ENCODE measurements at regions not wholly inside any gene's neighbourhood (a gene's known extent, or its start where the extent isn't known, plus 50 kb on each side); places are given as distances from the start of the nearest gene placed in this dataset.

DNA sequence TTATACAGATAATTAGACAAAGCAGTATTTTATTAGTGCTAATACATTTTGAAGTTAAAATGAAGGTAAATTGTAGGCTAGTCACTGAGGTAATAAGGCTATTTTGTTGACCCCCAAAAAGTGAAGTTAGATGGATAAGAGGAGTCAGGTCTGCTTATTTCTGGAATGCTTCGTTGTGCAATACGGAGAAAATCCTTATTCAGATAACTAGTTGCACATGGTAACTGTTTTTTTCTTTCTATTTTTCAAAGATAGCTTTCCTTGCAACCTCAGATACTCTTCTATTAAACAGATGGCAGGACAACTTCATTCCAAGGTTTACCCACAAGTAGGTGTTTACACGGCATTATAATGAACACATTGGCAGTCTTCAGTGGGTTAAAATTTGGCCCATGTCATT, 101.1 kb downstream of the TMEM174 start:
- TF ChIP-seq GATA1 (IDR thresholded peaks at IDR 0.05; ENCODE audit: low read depth, low read length) = no peak
- no peak for TF ChIP-seq POLR2A (IDR thresholded peaks at IDR 0.05; ENCODE audit: low read length)
- no peak for DNase-seq

GRCh38 chr5:73273379-73274050, 100.5 kb downstream of the TMEM174 start:
- TF ChIP-seq POLR2A (IDR thresholded peaks at IDR 0.05; ENCODE audit: low read length) (no peak), GATA1 (IDR thresholded peaks at IDR 0.05; ENCODE audit: low read depth, low read length) (no peak)
- DNase-seq = no peak

DNA sequence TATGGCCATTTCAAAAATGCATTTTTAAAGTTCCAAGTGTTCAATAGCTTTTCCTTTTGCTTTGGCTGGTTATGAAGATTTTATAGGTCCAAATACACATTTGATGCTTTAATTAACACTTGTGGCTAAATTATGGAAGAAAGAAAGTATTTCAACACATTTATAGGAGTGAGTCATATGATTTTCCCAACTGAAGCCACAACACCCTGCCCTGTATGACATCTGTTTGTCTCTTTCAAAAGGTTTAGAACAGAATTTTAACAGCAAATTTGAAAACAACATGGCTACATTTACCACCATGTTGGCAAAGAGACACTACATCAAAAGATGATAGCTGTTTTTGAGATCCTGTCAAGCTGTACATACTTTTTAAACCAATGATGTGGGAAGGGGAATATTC, 99.4 kb downstream of the TMEM174 start:
- TF ChIP-seq POLR2A (IDR thresholded peaks at IDR 0.05; ENCODE audit: low read length) (no peak), GATA1 (IDR thresholded peaks at IDR 0.05; ENCODE audit: low read depth, low read length) (no peak)
- DNase-seq = no peak

DNA sequence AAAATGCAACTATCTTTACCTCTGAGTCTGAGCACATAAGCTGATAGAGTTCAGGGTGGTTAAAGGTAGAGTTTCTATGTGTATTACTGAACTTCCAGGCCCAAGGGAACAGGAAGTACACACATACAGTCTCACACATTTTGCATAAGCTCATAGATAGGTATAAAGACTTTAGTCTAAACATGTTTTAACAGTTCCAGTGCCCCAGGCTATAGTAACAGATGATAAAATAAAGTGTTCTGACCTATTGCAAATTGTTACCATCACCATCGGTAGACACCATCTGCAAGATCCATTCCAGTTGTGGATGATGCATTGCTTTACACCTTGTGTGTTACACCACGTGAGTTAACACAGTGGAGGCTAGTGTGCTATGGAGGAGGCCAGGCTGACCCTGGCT, 95.8 kb downstream of the TMEM174 start:
- no peak for DNase-seq
- no peak for TF ChIP-seq GATA1 (IDR thresholded peaks at IDR 0.05; ENCODE audit: low read depth, low read length)
- TF ChIP-seq POLR2A (IDR thresholded peaks at IDR 0.05; ENCODE audit: low read length) = no peak

GRCh38 chr5:73267766-73268435, 94.9 kb downstream of the TMEM174 start:
- DNase-seq = no peak
- no peak for TF ChIP-seq GATA1 (IDR thresholded peaks at IDR 0.05; ENCODE audit: low read depth, low read length)
- TF ChIP-seq POLR2A (IDR thresholded peaks at IDR 0.05; ENCODE audit: low read length) = no peak

DNA sequence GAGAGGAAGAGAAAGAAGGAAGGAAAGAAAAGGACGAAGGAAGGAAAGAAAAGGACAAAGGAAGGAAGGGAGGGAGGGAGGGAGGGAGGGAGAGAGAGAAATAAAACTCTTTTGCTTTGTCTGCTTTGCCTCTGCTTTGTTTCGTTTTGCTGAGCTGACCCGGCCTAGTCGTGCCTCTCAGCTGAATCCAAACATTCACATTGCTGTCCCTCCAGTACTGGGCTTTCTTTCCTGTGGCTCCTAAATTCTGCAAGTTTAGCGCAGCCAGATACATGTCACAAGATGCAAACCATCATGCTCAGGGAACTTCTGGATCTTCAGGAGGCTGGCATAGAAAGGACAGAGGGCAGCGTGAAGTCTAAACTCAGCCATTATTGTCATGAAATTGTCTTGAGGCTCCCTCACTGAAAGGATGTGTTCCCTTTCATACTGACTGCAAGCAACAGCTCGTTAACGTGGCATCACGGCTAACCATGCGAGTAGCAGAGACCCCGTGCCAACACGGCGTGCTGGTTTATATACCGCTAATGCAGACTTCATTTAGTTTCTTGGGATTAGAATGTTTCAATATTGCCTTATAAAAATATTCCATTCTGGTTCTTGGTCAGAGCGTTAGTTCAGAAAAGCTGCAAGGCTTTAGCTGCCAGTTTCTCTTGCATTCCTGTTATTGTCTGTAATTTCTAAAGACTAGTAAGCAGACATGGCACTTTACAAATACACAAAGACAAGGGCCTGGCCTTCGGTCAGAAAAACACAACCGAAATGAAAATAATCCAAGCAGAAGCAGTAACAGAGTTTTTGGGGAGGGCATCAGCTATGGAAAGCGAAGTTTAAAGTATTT, 94.2 kb downstream of the TMEM174 start:
- TF ChIP-seq GATA1 (IDR thresholded peaks at IDR 0.05; ENCODE audit: low read depth, low read length) (no peak), POLR2A (IDR thresholded peaks at IDR 0.05; ENCODE audit: low read length) (no peak)

DNA sequence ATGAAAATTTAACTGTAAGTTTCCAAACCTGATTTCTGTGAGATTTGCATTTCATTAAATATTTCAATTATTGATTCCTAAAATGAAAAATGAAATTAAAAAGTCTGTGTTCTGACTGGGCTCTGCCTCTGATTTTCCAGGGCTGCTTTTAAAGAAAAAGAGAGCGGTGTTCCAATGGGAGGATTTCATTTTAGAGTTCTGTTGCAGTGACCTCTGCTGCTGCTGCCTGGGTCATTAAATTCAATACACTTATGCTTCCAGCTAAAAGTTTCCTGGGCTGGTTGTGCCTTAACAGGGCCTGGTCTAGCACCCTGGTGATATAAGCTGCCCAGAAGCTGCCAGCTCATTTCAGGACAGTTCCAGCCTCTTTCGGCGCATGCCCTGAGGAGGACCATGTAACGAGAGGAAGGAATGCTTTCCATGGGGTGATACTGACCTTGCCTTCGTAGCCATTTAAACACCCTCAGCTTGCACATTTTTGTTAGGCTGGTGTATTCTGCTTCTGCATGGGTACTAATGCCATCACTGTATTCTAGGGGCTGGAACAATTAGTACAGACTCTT, 93.3 kb downstream of the TMEM174 start:
- TF ChIP-seq POLR2A (IDR thresholded peaks at IDR 0.05; ENCODE audit: low read length) = no peak
- no peak for TF ChIP-seq GATA1 (IDR thresholded peaks at IDR 0.05; ENCODE audit: low read depth, low read length)
- DNase-seq = no peak

More for the DNA sequence above, 94.2 kb downstream of the TMEM174 start:
- DNase-seq = no peak

- DNase-seq = no peak
- TF ChIP-seq POLR2A (IDR thresholded peaks at IDR 0.05; ENCODE audit: low read length) (no peak), GATA1 (IDR thresholded peaks at IDR 0.05; ENCODE audit: low read depth, low read length) (no peak)
These were observed 92.6 kb downstream of the TMEM174 start for GRCh38 chr5:73265641-73266040.

- DNase-seq = no peak
- TF ChIP-seq GATA1 (IDR thresholded peaks at IDR 0.05; ENCODE audit: low read depth, low read length) = no peak
These were observed 91.6 kb downstream of the TMEM174 start for GRCh38 chr5:73264631-73265030.

DNA sequence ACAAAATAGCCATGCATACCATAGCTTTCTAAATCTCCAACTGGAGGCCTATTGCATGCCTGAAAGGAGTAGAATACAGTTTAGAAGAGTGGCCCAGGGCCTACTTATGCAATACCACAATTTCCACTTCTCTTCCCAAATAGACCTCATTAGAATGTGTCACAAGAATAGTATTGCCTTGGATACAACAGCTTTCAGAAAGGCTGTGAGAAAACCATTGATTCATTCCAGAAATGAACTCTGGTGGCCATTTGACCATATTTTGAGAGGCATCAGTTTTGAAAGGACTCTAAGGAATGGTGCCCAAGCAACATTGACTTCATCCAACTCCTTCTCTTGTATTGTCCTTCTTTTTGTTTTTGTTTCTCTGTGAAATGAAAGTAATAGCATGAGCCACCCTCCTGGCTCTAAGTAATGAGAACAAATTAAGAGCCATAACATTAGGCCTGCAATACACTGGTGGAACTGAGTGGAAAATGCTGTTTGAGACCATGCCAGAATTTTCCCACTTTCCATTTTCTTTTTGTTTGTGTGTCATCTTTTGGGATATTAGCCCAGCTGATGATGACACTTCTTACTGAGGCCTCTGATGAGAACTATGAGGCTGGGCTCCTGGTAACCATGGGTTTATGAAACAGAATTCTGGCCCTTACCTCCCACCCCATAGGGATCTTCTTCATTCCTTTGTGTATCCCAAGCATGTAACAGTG, 90.2 kb downstream of the TMEM174 start:
- no peak for TF ChIP-seq POLR2A (IDR thresholded peaks at IDR 0.05; ENCODE audit: low read length)
- TF ChIP-seq GATA1 (IDR thresholded peaks at IDR 0.05; ENCODE audit: low read depth, low read length) = no peak
- DNase-seq = no peak

- no peak for DNase-seq
- TF ChIP-seq POLR2A (IDR thresholded peaks at IDR 0.05; ENCODE audit: low read length) (no peak), GATA1 (IDR thresholded peaks at IDR 0.05; ENCODE audit: low read depth, low read length) (no peak)
These were observed 83.9 kb downstream of the TMEM174 start for GRCh38 chr5:73256862-73257261.

DNA sequence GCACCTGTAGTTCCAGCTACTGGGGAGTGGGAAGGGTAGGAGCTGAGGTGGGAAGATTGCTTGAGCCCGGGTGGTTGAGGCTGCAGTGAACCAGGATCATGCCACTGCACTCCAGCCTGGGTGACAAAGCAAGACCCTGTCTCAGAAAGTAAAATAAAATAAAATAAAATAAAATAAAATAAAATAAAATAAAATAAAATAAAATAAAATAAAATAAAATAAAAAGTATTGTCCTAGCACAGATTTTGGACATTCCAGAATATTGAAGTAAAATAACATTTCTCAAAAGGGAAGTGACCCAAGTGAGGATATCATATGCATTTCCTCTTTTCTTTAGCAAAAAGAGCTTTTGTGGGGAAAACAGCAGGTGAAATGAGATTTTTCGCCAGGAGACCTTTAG, 83.5 kb downstream of the TMEM174 start:
- DNase-seq = no peak
- TF ChIP-seq POLR2A (IDR thresholded peaks at IDR 0.05; ENCODE audit: low read length) = no peak

DNA sequence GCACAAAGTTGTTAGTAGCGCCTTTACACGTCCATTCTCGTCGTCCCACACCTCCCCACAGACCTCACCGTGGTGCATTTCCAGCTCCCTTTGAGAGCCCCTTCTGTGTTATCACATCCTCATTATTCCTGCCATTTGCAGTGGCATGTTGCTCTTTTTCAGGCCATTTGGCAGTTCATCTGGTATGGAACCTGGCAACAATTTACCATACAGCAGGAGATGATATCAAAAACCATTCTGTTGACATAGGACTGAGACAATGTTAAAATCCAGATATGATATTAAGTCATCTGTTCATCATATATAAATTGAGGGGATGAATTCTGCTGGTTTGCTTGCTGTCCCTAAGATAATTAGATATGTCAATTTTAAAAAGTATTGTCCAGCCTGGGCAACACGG, 83.0 kb downstream of the TMEM174 start:
- DNase-seq = no peak

GRCh38 chr5:73254642-73255041, 81.6 kb downstream of the TMEM174 start:
- DNase-seq = no peak
- TF ChIP-seq GATA1 (IDR thresholded peaks at IDR 0.05; ENCODE audit: low read depth, low read length) (no peak), POLR2A (IDR thresholded peaks at IDR 0.05; ENCODE audit: low read length) (no peak)

More for the DNA sequence above, 83.0 kb downstream of the TMEM174 start:
- TF ChIP-seq GATA1 (IDR thresholded peaks at IDR 0.05; ENCODE audit: low read depth, low read length) = no peak
- TF ChIP-seq POLR2A (IDR thresholded peaks at IDR 0.05; ENCODE audit: low read length) = no peak

Data from erythroblast (primary cell).